AG04450 (cell line): ENCODE measurements at regions not wholly inside any gene's neighbourhood (a gene's known extent, or its start where the extent isn't known, plus 50 kb on each side); places are given as distances from the start of the nearest gene placed in this dataset.

Source experiments
- CTCF ChIA-PET: fragments of 300-600, 350-600 bp; formaldehyde crosslinking; extraction: SDS; loops from one replicate; lab custom pipeline; 2022; ENCODE audit warnings: antibody characterized with exemption, inconsistent platforms; lab: Charles Lee
- POLR2A ChIA-PET: fragments of 350-600 bp; formaldehyde crosslinking; extraction: SDS; loops from one replicate; lab custom pipeline; 2021; ENCODE audit warnings: antibody characterized with exemption, inconsistent platforms; lab: Yijun Ruan, JAX
- DNase-seq: peaks from one replicate; pipeline ENCODE4 v3.0.0-alpha.2; 2011; ENCODE audit warnings: low read depth, low spot score
- H3K27ac ChIP-seq: one replicate; pipeline ENCODE4 v1.5.1; 2012; ENCODE audit warnings: low read depth, low read length, control low read depth
- H3K27me3 ChIP-seq: one replicate; pipeline ENCODE4 v1.6.0; 2012; ENCODE audit warnings: low read length; ENCODE audit not compliant: control insufficient read depth, insufficient read depth
- H3K4me3 ChIP-seq: 2 replicates; pipeline ENCODE4 v1.5.1; 2011; ENCODE audit warnings: mild to moderate bottlenecking, low read depth, low read length, control low read depth
- H3K9me3 ChIP-seq: 2 replicates; pipeline ENCODE4 v1.5.1; 2012; ENCODE audit warnings: low read length; ENCODE audit not compliant: control insufficient read depth, insufficient read depth
- TF ChIP-seq, protein P1 (sequence below): IDR thresholded peaks from 2 replicates; pipeline ENCODE4 v1.5.1; 2011; ENCODE audit warnings: low read depth, low read length, control low read depth, inconsistent platforms

DNA sequence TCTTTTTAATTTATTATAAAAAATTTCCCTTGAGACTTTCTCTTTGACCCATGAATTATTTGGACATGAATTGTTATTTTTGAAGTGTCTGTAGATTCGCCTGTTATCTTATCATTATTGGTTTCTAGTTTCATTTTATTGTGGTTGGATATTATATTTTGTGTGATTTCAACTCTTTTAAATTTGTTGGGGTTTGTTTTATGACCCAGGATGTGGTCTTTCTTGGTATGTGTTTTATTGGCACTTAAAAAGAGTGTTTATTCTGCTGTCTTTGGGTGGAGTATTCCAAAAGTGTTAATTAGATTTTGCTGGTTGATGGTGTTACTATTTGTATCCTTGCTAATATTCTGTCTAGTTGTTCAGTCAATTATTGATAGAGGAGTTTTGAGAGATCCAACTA is 50.5 kb upstream of the GPR141 start:
- TF ChIP-seq, protein P1, sequence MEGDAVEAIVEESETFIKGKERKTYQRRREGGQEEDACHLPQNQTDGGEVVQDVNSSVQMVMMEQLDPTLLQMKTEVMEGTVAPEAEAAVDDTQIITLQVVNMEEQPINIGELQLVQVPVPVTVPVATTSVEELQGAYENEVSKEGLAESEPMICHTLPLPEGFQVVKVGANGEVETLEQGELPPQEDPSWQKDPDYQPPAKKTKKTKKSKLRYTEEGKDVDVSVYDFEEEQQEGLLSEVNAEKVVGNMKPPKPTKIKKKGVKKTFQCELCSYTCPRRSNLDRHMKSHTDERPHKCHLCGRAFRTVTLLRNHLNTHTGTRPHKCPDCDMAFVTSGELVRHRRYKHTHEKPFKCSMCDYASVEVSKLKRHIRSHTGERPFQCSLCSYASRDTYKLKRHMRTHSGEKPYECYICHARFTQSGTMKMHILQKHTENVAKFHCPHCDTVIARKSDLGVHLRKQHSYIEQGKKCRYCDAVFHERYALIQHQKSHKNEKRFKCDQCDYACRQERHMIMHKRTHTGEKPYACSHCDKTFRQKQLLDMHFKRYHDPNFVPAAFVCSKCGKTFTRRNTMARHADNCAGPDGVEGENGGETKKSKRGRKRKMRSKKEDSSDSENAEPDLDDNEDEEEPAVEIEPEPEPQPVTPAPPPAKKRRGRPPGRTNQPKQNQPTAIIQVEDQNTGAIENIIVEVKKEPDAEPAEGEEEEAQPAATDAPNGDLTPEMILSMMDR: no peak
- no peak for DNase-seq
- Histone ChIP-seq H3K27me3 (no peaks in the 10 kb centered on the region), H3K9me3 (peaks cover 5% of the 10 kb centered on the region), H3K4me3 (no peak overlapping the region), H3K27ac (no peak overlapping the region)
- POLR2A ChIA-PET: no interaction called here
- CTCF ChIA-PET: no interaction called here
